KBM-7 (cell line): ENCODE measurements at regions not wholly inside any gene's neighbourhood (a gene's known extent, or its start where the extent isn't known, plus 50 kb on each side); places are given as distances from the start of the nearest gene placed in this dataset.
"Not testable (repeated sequence)": the region's sequence is repeated elsewhere in the genome, so short reads cannot be mapped to it uniquely, and the experiment has no call there.

ENCODE experiments used
- DNase-seq: peaks from one replicate; pipeline ENCODE4 v3.0.0-alpha.2; 2015
- in situ Hi-C: fragments of 300-500 bp; cut with MboI; formaldehyde crosslinking; loops from 2 replicates; pipeline ENCODE4 v1.14.3; 2020; ENCODE audit warnings: low sequenced_read_pairs, low pct_unique_long_range_greater_than_20kb, mixed read lengths

GRCh38 chr4:107404591-107405300 lies 315.3 kb downstream of the PAPSS1 start:
- in situ Hi-C loops = no loop called here
- no peak for DNase-seq

- DNase-seq = no peak
- in situ Hi-C loops = no loop called here
Observed at GRCh38 chr4:107402291-107402690, 317.7 kb downstream of the PAPSS1 start.

- in situ Hi-C loops = no loop called here
- DNase-seq = no peak
Observed at GRCh38 chr4:107392951-107393350, 327.1 kb downstream of the PAPSS1 start.

- DNase-seq = no peak
- in situ Hi-C loops = no loop called here
Observed at GRCh38 chr4:107392380-107392779, 327.7 kb downstream of the PAPSS1 start.

- in situ Hi-C loops = no loop called here
- no peak for DNase-seq
Observed at GRCh38 chr4:107391630-107392028, 328.4 kb downstream of the PAPSS1 start.

GRCh38 chr4:107391009-107391629 lies 328.9 kb downstream of the PAPSS1 start:
- DNase-seq = no peak

GRCh38 chr4:107389965-107390364 lies 330.1 kb downstream of the PAPSS1 start:
- in situ Hi-C loops = no loop called here
- DNase-seq = no peak

More at GRCh38 chr4:107391009-107391629, 328.9 kb downstream of the PAPSS1 start:
- in situ Hi-C loops = no loop called here

GRCh38 chr4:107388736-107389274 lies 331.2 kb downstream of the PAPSS1 start:
- no peak for DNase-seq
- in situ Hi-C loops = no loop called here

GRCh38 chr4:107380836-107381438 lies 339.1 kb downstream of the PAPSS1 start:
- in situ Hi-C loops = no loop called here
- DNase-seq = no peak

- DNase-seq = no peak
Observed at GRCh38 chr4:107380190-107380589, 339.8 kb downstream of the PAPSS1 start.

GRCh38 chr4:107379054-107379869 lies 340.8 kb downstream of the PAPSS1 start:
- in situ Hi-C loops = no loop called here
- no peak for DNase-seq

More at GRCh38 chr4:107380190-107380589, 339.8 kb downstream of the PAPSS1 start:
- in situ Hi-C loops = no loop called here

GRCh38 chr4:107376293-107376692 lies 340.2 kb upstream of the DKK2 start:
- in situ Hi-C loops = no loop called here
- DNase-seq = no peak

- in situ Hi-C loops = no loop called here
- no peak for DNase-seq
Observed at GRCh38 chr4:107366900-107367299, 330.8 kb upstream of the DKK2 start.

- DNase-seq = no peak
- in situ Hi-C loops = no loop called here
Observed at GRCh38 chr4:107366016-107366735, 330.1 kb upstream of the DKK2 start.

- in situ Hi-C loops = no loop called here
- DNase-seq = no peak
Observed at GRCh38 chr4:107363125-107363524, 327.0 kb upstream of the DKK2 start.

- no peak for DNase-seq
- in situ Hi-C loops = no loop called here
Observed at GRCh38 chr4:107359208-107359607, 323.1 kb upstream of the DKK2 start.

GRCh38 chr4:107354304-107354703 lies 318.2 kb upstream of the DKK2 start:
- DNase-seq, in situ Hi-C loops: not testable (repeated sequence)

GRCh38 chr4:107351196-107351595 lies 315.1 kb upstream of the DKK2 start:
- in situ Hi-C loops = no loop called here
- no peak for DNase-seq

- no peak for DNase-seq
- in situ Hi-C loops = no loop called here
Observed at GRCh38 chr4:107349732-107350131, 313.6 kb upstream of the DKK2 start.
